ENCODE measurements at regions not wholly inside any gene's neighbourhood (a gene's known extent, or its start where the extent isn't known, plus 50 kb on each side); places are given as distances from the start of the nearest gene placed in this dataset.

- TF ChIP-seq CTCF (IDR thresholded peaks at IDR 0.05) (no peak), POLR2A (IDR thresholded peaks at IDR 0.05) (no peak)
Measured at GRCh38 chr6:141265756-141266623, 866.7 kb upstream of the GJE1 start.
